Neural cell (in vitro differentiated cells): ENCODE measurements at regions not wholly inside any gene's neighbourhood (a gene's known extent, or its start where the extent isn't known, plus 50 kb on each side); places are given as distances from the start of the nearest gene placed in this dataset.

Experiments used
- H2AFZ ChIP-seq: fragments of 200-600, 300-800 bp; sonication (generic), shearing (Covaris generic); 2 replicates; pipeline ENCODE4 v1.6.0; 2014; ENCODE audit warnings: low read depth, mild to moderate bottlenecking, antibody characterized with exemption, low read length, moderate library complexity
- H3F3A ChIP-seq: fragments of 200-600 bp; shearing (Covaris generic); 2 replicates; pipeline ENCODE4 v1.6.1; 2016; ENCODE audit warnings: mild to moderate bottlenecking, moderate library complexity, mixed read lengths, antibody characterized with exemption, low read length; ENCODE audit not compliant: insufficient read depth, poor library complexity, severe bottlenecking
- H3K27ac ChIP-seq: fragments of 200-600, 300-800 bp; sonication (generic), shearing (Covaris generic); 2 replicates; pipeline ENCODE4 v1.5.1; 2014; ENCODE audit warnings: mild to moderate bottlenecking, low read length, moderate library complexity
- H3K27me3 ChIP-seq: fragments of 300-800, 200-600 bp; sonication (generic), shearing (Covaris generic); 2 replicates; pipeline ENCODE4 v1.6.0; 2014; ENCODE audit warnings: mild to moderate bottlenecking, low read depth, low read length, moderate library complexity; ENCODE audit not compliant: insufficient read depth
- H3K36me3 ChIP-seq: fragments of 300-800, 200-600 bp; sonication (generic), shearing (Covaris generic); 2 replicates; pipeline ENCODE4 v1.5.1; 2014; ENCODE audit warnings: mild to moderate bottlenecking, antibody characterized with exemption, low read length, moderate library complexity; ENCODE audit not compliant: insufficient read depth
- H3K4me2 ChIP-seq: fragments of 300-800, 200-600 bp; sonication (generic), shearing (Covaris generic); 2 replicates; pipeline ENCODE4 v1.6.0; 2014; ENCODE audit warnings: mild to moderate bottlenecking, low read length
- H3K4me3 ChIP-seq: fragments of 300-800, 200-600 bp; sonication (generic), shearing (Covaris generic); 2 replicates; pipeline ENCODE4 v1.5.1; 2014; ENCODE audit warnings: mild to moderate bottlenecking, low read length, moderate library complexity
- H3K79me2 ChIP-seq: fragments of 200-600 bp; shearing (Covaris generic); replicated peaks from 2 replicates; pipeline ENCODE4 v1.6.0; 2014; ENCODE audit warnings: mild to moderate bottlenecking, low read length, moderate library complexity; ENCODE audit not compliant: insufficient read depth
- H3K9ac ChIP-seq: fragments of 300-800, 200-600 bp; sonication (generic), shearing (Covaris generic); 2 replicates; pipeline ENCODE4 v1.6.1; 2016; ENCODE audit warnings: mild to moderate bottlenecking, low read length, mixed read lengths
- H3K9me2 ChIP-seq: fragments of 200-600 bp; shearing (Covaris generic); 2 replicates; pipeline ENCODE4 v1.6.1; 2016; ENCODE audit warnings: mild to moderate bottlenecking, low read length, mixed read lengths; ENCODE audit not compliant: insufficient read depth
- H3K9me3 ChIP-seq: fragments of 200-600, 300-800 bp; sonication (generic), shearing (Covaris generic); 2 replicates; pipeline ENCODE4 v1.6.1; 2016; ENCODE audit warnings: mild to moderate bottlenecking, mixed run types, low read length, moderate library complexity, mixed read lengths
- H4K20me1 ChIP-seq: fragments of 200-600 bp; shearing (Covaris generic); 2 replicates; pipeline ENCODE4 v1.6.1; 2016; ENCODE audit warnings: mild to moderate bottlenecking, mixed run types; ENCODE audit not compliant: insufficient read depth
- CTCF ChIP-seq: fragments of 450-650 bp; IDR thresholded peaks from 2 replicates; pipeline ENCODE4 v1.5.1; 2014; ENCODE audit warnings: antibody characterized with exemption, mild to moderate bottlenecking, moderate library complexity; ENCODE audit not compliant: poor library complexity, severe bottlenecking
- EP300 ChIP-seq: fragments of 450-650 bp; conservative IDR thresholded peaks from 2 replicates; pipeline ENCODE4 v1.6.1; 2014; ENCODE audit warnings: antibody characterized with exemption, mild to moderate bottlenecking, moderate library complexity; ENCODE audit not compliant: poor library complexity, severe bottlenecking
- EZH2 ChIP-seq: fragments of 200-600, 300-800 bp; shearing (Covaris generic), sonication (generic); IDR thresholded peaks from 2 replicates; pipeline ENCODE4 v1.6.1; 2014; ENCODE audit warnings: antibody characterized with exemption, low read length, borderline replicate concordance, mild to moderate bottlenecking; ENCODE audit not compliant: insufficient read depth, poor library complexity, severe bottlenecking
- MXI1 ChIP-seq: fragments of 450-650 bp; conservative IDR thresholded peaks from 2 replicates; pipeline ENCODE4 v1.6.1; 2014; ENCODE audit warnings: antibody characterized with exemption, mild to moderate bottlenecking; ENCODE audit not compliant: poor library complexity, severe bottlenecking
- POLR2AphosphoS5 ChIP-seq: IDR thresholded peaks from 2 replicates; pipeline ENCODE4 v1.6.1; 2012
- RAD21 ChIP-seq: fragments of 450-650 bp; conservative IDR thresholded peaks from 2 replicates; pipeline ENCODE4 v1.6.1; 2014; ENCODE audit warnings: antibody characterized with exemption, mild to moderate bottlenecking, moderate library complexity
- REST ChIP-seq: IDR thresholded peaks from 2 replicates; pipeline ENCODE4 v1.6.1; 2012; ENCODE audit warnings: borderline replicate concordance
- SMC3 ChIP-seq: fragments of 450-650 bp; conservative IDR thresholded peaks from 2 replicates; pipeline ENCODE4 v1.6.1; 2014; ENCODE audit warnings: antibody characterized with exemption, mild to moderate bottlenecking, moderate library complexity; ENCODE audit not compliant: poor library complexity
- TAF1 ChIP-seq: IDR thresholded peaks from 2 replicates; pipeline ENCODE4 v1.6.1; 2012; ENCODE audit warnings: low read depth

- H3K79me2 ChIP-seq: no peaks in the 10 kb centered on the region
- no peaks in the 10 kb centered on the region for H3K9me2 ChIP-seq
- no peak overlapping the region for H3K4me3 ChIP-seq
- H3K36me3 ChIP-seq: no peaks in the 10 kb centered on the region
- no peak overlapping the region for H2AFZ ChIP-seq
- H3K4me2 ChIP-seq: no peak overlapping the region
- no peaks in the 10 kb centered on the region for H3K27me3 ChIP-seq
- no peak for TF ChIP-seq SMC3
- TF ChIP-seq EZH2: no peak
- TF ChIP-seq REST: no peak
- no peak for TF ChIP-seq POLR2AphosphoS5
- TF ChIP-seq MXI1: no peak
- TF ChIP-seq EP300: no peak
- TF ChIP-seq RAD21: no peak
- H3K9ac ChIP-seq: no peak overlapping the region
- no peak overlapping the region for H3K27ac ChIP-seq
- no peaks in the 10 kb centered on the region for H4K20me1 ChIP-seq
- H3F3A ChIP-seq: no peaks in the 10 kb centered on the region
- H3K9me3 ChIP-seq: no peaks in the 10 kb centered on the region
Measured at GRCh38 chr10:117675514-117676055, 133.0 kb downstream of the EMX2 start.

GRCh38 chr10:117677239-117677638 is 134.7 kb downstream of the EMX2 start:
- no peak overlapping the region for H3K4me3 ChIP-seq
- H3F3A ChIP-seq: no peaks in the 10 kb centered on the region
- no peaks in the 10 kb centered on the region for H4K20me1 ChIP-seq
- no peaks in the 10 kb centered on the region for H3K27me3 ChIP-seq
- H3K9me3 ChIP-seq: no peaks in the 10 kb centered on the region
- H3K27ac ChIP-seq: no peak overlapping the region
- H3K79me2 ChIP-seq: no peaks in the 10 kb centered on the region
- H3K9ac ChIP-seq: no peak overlapping the region
- H3K9me2 ChIP-seq: no peaks in the 10 kb centered on the region
- no peak overlapping the region for H3K4me2 ChIP-seq
- H2AFZ ChIP-seq: no peak overlapping the region
- no peaks in the 10 kb centered on the region for H3K36me3 ChIP-seq
- no peak for TF ChIP-seq EP300
- TF ChIP-seq EZH2: no peak
- TF ChIP-seq POLR2AphosphoS5: no peak
- no peak for TF ChIP-seq CTCF
- no peak for TF ChIP-seq SMC3
- TF ChIP-seq RAD21: no peak
- no peak for TF ChIP-seq REST
- no peak for TF ChIP-seq MXI1
- TF ChIP-seq TAF1: no peak
